ENCODE measurements at regions not wholly inside any gene's neighbourhood (a gene's known extent, or its start where the extent isn't known, plus 50 kb on each side); places are given as distances from the start of the nearest gene placed in this dataset.

GRCh38 chrX:15098505-15098904, 171.4 kb downstream of the ASB9 start:
- no peak for TF ChIP-seq CTCF (IDR thresholded peaks at IDR 0.05; ENCODE audit: insufficient read depth, low read length)
- H3K4me3 ChIP-seq (ENCODE audit: low read depth, low read length) = no peak overlapping the region
- no peak for DNase-seq (ENCODE audit: low read depth)

- no peak for DNase-seq (ENCODE audit: low read depth)
- TF ChIP-seq CTCF (IDR thresholded peaks at IDR 0.05; ENCODE audit: insufficient read depth, low read length) = no peak
- no peak overlapping the region for H3K4me3 ChIP-seq (ENCODE audit: low read depth, low read length)
These were observed 182.1 kb downstream of the ASB9 start for GRCh38 chrX:15087747-15088146.

- TF ChIP-seq CTCF (IDR thresholded peaks at IDR 0.05; ENCODE audit: insufficient read depth, low read length) = no peak
- no peak overlapping the region for H3K4me3 ChIP-seq (ENCODE audit: low read depth, low read length)
- DNase-seq (ENCODE audit: low read depth) = no peak
These were observed 196.6 kb downstream of the ASB9 start for GRCh38 chrX:15073313-15073712.

GRCh38 chrX:15072880-15073279, 197.0 kb downstream of the ASB9 start:
- H3K4me3 ChIP-seq (ENCODE audit: low read depth, low read length) = no peak overlapping the region

GRCh38 chrX:15072259-15072658, 197.6 kb downstream of the ASB9 start:
- no peak for DNase-seq (ENCODE audit: low read depth)
- no peak overlapping the region for H3K4me3 ChIP-seq (ENCODE audit: low read depth, low read length)
- TF ChIP-seq CTCF (IDR thresholded peaks at IDR 0.05; ENCODE audit: insufficient read depth, low read length) = no peak

More at GRCh38 chrX:15072880-15073279, 197.0 kb downstream of the ASB9 start:
- no peak for DNase-seq (ENCODE audit: low read depth)
- TF ChIP-seq CTCF (IDR thresholded peaks at IDR 0.05; ENCODE audit: insufficient read depth, low read length) = no peak

GRCh38 chrX:15059474-15059873, 186.3 kb downstream of the MOSPD2 start:
- TF ChIP-seq CTCF (IDR thresholded peaks at IDR 0.05; ENCODE audit: insufficient read depth, low read length) = no peak
- no peak for DNase-seq (ENCODE audit: low read depth)
- no peak overlapping the region for H3K4me3 ChIP-seq (ENCODE audit: low read depth, low read length)

- H3K4me3 ChIP-seq (ENCODE audit: low read depth, low read length) = no peak overlapping the region
- DNase-seq (ENCODE audit: low read depth) = no peak
- TF ChIP-seq CTCF (IDR thresholded peaks at IDR 0.05; ENCODE audit: insufficient read depth, low read length) = no peak
These were observed 182.8 kb downstream of the MOSPD2 start for GRCh38 chrX:15056044-15056443.

All from fibroblast of the aortic adventitia (primary cell).